Thyroid gland (tissue), 4 donors: ENCODE measurements at regions not wholly inside any gene's neighbourhood (a gene's known extent, or its start where the extent isn't known, plus 50 kb on each side); places are given as distances from the start of the nearest gene placed in this dataset.
"Not testable (repeated sequence)": the region's sequence is repeated elsewhere in the genome, so short reads cannot be mapped to it uniquely, and the experiment has no call there.

Source experiments
- DNase-seq, 2 donors: peaks; one replicate each; pipeline ENCODE4 v3.0.0-alpha.2; 2019
- H3K27ac ChIP-seq, 3 donors: fragments of 200-600 bp; sonication (generic); 1 replicate in 2 of 3; 2 replicates in 1 of 3; pipeline ENCODE4 v1.5.1; 2016 to 2019; ENCODE audit warnings: mild to moderate bottlenecking in 1 of 3, moderate library complexity in 1 of 3
- H3K27me3 ChIP-seq: fragments of 200-600 bp; sonication (generic); one replicate; pipeline ENCODE4 v1.5.1; 2019
- H3K36me3 ChIP-seq, 2 donors: fragments of 200-600 bp; sonication (generic); one replicate each; pipeline ENCODE4 v1.5.1; 2016 to 2019
- H3K4me1 ChIP-seq, 2 donors: fragments of 200-600 bp; sonication (generic); one replicate each; pipeline ENCODE4 v1.5.1; 2017 to 2019
- H3K4me3 ChIP-seq, 3 donors: fragments of 200-600 bp; sonication (generic); replicated peaks in 1 of 3; 1 replicate in 2 of 3; 2 replicates in 1 of 3; pipeline ENCODE4 v1.5.1; 2016; ENCODE audit warnings: mild to moderate bottlenecking in 1 of 3
- H3K9me3 ChIP-seq: fragments of 200-600 bp; sonication (generic); one replicate; pipeline ENCODE4 v1.5.1; 2017
- POLR2A ChIP-seq, 2 donors: fragments of 450-650 bp; IDR thresholded peaks; one replicate each; pipeline ENCODE4 v1.6.1; 2017; ENCODE audit warnings: antibody characterized with exemption in 2 of 2, mild to moderate bottlenecking in 2 of 2, moderate library complexity in 1 of 2
- WGBS, 2 donors: methylation state at CpG; one replicate each; pipeline ENCODE4 v1.1.5; 2017; 5-methylcytosine and 5-hydroxymethylcytosine counted together
- intact Hi-C: fragments of 100-400 bp; cut with DNase I; formaldehyde crosslinking; loops from one replicate; pipeline ENCODE4 v1.15.1; 2023
- TF ChIP-seq, protein P1 (sequence below), 6 experiments: fragments of 200-600 bp in 3 of 6; fragments of 450-650 bp in 3 of 6; sonication (generic) in 3 of 6; IDR thresholded peaks; one replicate each; pipeline ENCODE4 v1.5.1; 2016 to 2019; ENCODE audit warnings: antibody characterized with exemption in 6 of 6, mild to moderate bottlenecking in 2 of 6, inconsistent platforms in 1 of 6, moderate library complexity in 1 of 6

DNA sequence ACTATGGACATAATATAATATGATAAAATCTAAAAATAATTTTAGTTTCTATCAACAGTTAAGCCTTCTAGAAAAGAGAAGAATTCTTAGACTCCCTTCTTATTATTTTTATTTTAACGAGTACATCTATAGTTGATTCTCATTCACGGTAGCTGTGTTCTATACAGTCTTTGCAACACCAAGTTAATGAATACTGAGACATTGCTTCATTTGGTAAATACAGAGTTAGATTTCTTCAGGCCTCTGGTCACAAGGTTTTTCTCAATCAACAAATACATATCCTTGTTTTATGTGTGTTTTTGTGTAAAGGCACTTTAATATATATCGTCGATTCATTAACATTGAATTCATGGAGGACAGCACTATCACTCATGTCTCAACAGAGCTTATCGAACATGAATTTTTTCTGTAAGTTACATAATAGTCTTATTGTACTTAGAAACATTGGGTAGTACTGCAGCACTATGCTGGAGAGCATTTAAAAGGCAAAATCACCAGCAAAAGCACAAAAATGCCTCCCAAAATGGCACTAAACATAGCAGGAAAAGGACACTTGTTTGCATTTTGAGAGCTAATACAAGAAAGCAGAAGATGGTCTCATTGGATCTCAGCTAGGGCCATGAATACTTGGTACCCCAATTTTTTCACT, 239.0 kb downstream of the FGF10 start:
- H3K9me3 ChIP-seq: no peaks in the 10 kb centered on the region
- no peak for DNase-seq
- no peaks in the 10 kb centered on the region for H3K27me3 ChIP-seq
- H3K36me3 ChIP-seq: no peaks in the 10 kb centered on the region
- TF ChIP-seq POLR2A (IDR thresholded peaks at IDR 0.05): no peak
- TF ChIP-seq, protein P1, sequence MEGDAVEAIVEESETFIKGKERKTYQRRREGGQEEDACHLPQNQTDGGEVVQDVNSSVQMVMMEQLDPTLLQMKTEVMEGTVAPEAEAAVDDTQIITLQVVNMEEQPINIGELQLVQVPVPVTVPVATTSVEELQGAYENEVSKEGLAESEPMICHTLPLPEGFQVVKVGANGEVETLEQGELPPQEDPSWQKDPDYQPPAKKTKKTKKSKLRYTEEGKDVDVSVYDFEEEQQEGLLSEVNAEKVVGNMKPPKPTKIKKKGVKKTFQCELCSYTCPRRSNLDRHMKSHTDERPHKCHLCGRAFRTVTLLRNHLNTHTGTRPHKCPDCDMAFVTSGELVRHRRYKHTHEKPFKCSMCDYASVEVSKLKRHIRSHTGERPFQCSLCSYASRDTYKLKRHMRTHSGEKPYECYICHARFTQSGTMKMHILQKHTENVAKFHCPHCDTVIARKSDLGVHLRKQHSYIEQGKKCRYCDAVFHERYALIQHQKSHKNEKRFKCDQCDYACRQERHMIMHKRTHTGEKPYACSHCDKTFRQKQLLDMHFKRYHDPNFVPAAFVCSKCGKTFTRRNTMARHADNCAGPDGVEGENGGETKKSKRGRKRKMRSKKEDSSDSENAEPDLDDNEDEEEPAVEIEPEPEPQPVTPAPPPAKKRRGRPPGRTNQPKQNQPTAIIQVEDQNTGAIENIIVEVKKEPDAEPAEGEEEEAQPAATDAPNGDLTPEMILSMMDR (IDR thresholded peaks at IDR 0.05): no peak
- intact Hi-C loops: no loop called here
- 94 to 97% methylated on average over 5 of the region's 5 CpGs for WGBS, 2 donors
- H3K4me3 ChIP-seq: no peak overlapping the region
- no peak overlapping the region for H3K27ac ChIP-seq
- no peaks in the 10 kb centered on the region for H3K4me1 ChIP-seq

DNA sequence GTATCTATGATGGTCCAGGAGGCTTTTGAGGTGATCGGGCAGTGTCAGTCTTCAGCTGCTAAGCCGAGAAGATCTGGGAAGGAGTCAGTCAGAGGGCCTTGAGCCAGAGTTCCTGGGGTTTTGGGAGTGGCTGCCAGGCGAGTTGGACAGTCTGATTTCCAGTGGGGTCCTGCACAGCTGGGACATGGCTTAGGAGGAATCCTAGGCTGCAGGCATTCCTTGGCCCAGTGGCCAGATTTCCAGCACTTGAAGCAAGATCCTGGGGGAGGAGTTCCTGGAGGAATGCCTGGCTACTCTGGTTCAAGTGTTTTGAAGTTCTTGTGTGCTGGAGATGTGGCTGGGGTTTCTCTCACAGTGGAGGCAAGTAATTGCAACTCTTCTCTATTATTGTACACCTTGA, 271.3 kb downstream of the FGF10 start:
- intact Hi-C loops, H3K27ac ChIP-seq, H3K4me1 ChIP-seq, H3K4me3 ChIP-seq, H3K27me3 ChIP-seq, H3K9me3 ChIP-seq, H3K36me3 ChIP-seq: not testable (repeated sequence)
- peak; percentile 5 to 9 for DNase-seq
- 51 to 66% methylated on average over 3 of the region's 3 CpGs for WGBS, 2 donors

DNA sequence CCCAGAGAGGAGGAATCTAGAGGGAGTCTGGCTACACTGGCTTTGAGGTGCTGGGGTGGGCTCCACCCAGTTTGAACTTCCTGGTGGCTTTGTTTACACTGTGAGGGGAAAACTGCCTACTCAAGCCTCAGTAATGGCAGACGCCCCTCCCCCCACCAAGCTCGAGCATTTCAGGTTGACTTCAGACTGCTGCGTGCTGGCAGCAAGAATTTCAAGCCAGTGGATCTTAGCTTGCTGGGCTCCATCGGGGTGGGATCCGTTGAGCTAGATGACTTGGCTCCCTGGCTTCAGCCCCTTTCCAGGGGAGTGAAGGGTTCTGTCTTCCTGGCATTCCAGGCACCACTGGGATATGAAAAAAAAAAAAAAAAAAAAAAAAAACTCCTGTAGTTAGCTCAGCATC, 281.0 kb downstream of the FGF10 start:
- H3K4me3 ChIP-seq, DNase-seq, intact Hi-C loops, H3K27me3 ChIP-seq, H3K4me1 ChIP-seq, H3K36me3 ChIP-seq, H3K9me3 ChIP-seq, H3K27ac ChIP-seq: not testable (repeated sequence)
- 44 to 48% methylated on average over 5 of the region's 5 CpGs for WGBS, 2 donors

DNA sequence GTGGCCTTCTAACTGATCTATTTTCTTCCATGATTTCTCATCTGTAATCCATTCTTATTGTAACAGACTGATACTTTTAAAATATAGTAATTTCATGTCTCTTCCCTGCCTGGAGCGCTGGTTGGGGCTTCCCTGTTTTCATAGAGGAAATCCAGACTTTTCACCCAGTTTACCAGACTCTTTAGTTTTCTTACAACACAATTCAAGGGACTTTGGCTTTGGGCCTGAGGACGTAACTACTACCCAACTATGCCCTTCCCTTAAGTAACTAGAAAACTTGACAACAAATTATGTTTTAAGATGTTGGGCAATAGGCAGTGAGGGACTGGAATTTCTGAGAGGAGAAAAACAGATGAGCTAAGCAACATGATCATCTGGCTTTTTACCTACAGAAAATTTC, 289.6 kb downstream of the FGF10 start:
- 83 to 89% methylated on average over 2 of the region's 2 CpGs for WGBS, 2 donors
- TF ChIP-seq, protein P1 (IDR thresholded peaks at IDR 0.05): no peak
- no peak for TF ChIP-seq POLR2A (IDR thresholded peaks at IDR 0.05)

DNA sequence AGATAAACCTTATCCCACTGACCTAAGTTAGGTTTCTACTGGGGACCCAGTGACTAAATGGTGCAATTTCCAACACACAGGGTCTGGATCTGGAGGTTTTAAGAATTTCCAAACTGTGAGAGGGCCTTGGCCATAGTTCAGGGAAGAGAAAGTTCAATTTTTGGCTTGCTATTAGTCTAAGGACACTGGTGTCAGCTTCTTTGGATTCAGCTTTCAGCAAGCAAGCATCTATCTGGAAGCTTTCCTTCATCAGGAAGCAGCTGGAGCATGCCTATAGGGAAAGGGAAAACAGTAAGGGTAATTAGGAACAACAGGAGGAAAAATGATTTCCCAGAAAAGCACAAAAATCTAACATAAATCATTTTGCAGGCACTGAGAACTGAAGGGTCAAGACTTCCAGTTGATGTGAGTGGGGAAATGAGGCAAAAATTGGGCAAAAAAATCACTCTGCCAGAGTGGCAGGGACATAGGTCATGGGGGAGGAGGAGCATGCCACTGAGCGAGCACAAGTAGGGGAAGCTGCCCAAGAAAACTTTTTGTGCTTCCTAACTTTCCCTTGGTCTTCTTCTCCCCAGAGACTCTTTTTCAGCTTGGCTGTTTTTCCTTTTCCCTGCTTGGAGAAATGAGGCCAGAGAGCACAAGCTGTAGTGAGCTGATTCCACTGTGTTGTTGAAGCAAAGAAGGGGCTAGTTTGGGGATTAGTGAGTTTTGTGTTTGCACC, 299.6 kb downstream of the FGF10 start:
- H3K9me3 ChIP-seq: no peaks in the 10 kb centered on the region
- H3K27ac ChIP-seq: no peak overlapping the region
- H3K4me1 ChIP-seq: no peaks in the 10 kb centered on the region
- no peaks in the 10 kb centered on the region for H3K27me3 ChIP-seq
- DNase-seq: no peak
- no peaks in the 10 kb centered on the region for H3K36me3 ChIP-seq
- TF ChIP-seq, protein P1 (IDR thresholded peaks at IDR 0.05): no peak
- TF ChIP-seq POLR2A (IDR thresholded peaks at IDR 0.05): no peak
- 26 to 46% methylated on average over 1 of the region's 1 CpG for WGBS, 2 donors
- intact Hi-C loops: no loop called here
- H3K4me3 ChIP-seq: no peak overlapping the region

More for the DNA sequence above, 289.6 kb downstream of the FGF10 start:
- Histone ChIP-seq H3K27me3 (no peaks in the 10 kb centered on the region), H3K9me3 (no peaks in the 10 kb centered on the region), H3K27ac (no peak overlapping the region), H3K36me3 (no peaks in the 10 kb centered on the region), H3K4me1 (no peaks in the 10 kb centered on the region), H3K4me3 (no peak overlapping the region)
- DNase-seq: no peak
- intact Hi-C loops: no loop called here

DNA sequence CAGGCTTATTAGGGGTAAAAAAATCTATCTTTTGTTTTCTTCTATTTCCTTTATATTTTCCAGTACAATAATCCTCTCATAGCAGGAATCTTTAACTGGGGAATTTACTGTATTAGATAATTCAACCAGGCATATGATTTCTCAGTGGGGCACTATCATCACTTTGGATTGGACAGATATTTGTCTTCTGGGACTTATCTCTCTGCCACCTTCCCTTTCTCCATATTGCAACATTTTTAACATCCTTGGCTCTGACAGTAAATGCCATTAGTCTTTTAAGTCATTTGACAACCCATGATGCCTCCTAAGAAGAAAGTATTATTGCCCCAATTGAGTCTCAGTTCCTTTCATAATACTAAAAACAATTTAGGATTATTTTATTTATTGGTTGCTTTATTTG, 304.1 kb downstream of the FGF10 start:
- Histone ChIP-seq H3K4me1 (no peaks in the 10 kb centered on the region), H3K27ac (no peak overlapping the region), H3K36me3 (no peaks in the 10 kb centered on the region), H3K9me3 (no peaks in the 10 kb centered on the region), H3K4me3 (no peak overlapping the region), H3K27me3 (no peaks in the 10 kb centered on the region)
- TF ChIP-seq, protein P1 (IDR thresholded peaks at IDR 0.05): no peak
- no peak for TF ChIP-seq POLR2A (IDR thresholded peaks at IDR 0.05)
- intact Hi-C loops: no loop called here
- no peak for DNase-seq

DNA sequence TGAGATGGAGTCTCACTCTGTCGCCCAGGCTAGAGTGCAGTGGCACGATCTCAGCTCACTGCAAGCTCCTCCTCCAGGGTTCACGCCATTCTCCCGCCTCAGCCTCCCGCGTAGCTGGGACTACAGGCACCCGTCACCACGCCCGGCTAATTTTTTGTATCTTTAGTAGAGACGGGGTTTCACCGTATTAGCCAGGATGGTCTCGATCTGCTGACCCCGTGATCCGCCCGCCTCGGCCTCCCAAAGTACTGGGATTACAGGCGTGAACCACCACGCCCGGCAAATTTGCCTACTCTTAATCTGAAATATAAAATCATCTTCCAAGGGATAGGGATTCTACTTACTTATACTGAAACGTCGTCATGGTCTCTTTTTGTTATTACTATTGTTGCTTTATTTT, 314.7 kb downstream of the FGF10 start:
- H3K36me3 ChIP-seq, H3K9me3 ChIP-seq, H3K27ac ChIP-seq, H3K4me1 ChIP-seq, H3K4me3 ChIP-seq, DNase-seq, intact Hi-C loops, H3K27me3 ChIP-seq: not testable (repeated sequence)
- WGBS, 2 donors: 96 to 97% methylated on average over 21 of the region's 21 CpGs
